ENCODE measurements at regions not wholly inside any gene's neighbourhood (a gene's known extent, or its start where the extent isn't known, plus 50 kb on each side); places are given as distances from the start of the nearest gene placed in this dataset.

DNA sequence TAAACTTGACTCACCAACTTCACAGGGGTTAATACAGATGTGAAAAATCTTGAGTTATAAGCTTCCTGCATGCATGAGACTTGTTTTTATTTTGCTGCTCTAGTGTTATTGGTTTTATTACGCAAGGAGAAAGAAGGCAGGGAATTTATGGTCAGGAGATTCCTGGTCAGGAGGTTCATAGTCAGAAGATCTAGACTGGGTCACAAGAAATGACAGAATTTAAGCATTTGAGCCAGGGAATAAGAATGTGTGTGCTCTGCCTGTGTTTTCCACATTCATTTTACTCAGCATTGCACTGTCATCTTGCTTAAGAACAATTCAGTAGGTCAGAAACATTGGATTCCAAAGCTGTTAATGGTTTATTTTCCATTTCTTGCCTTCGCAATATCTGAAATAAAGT, 2522.1 kb downstream of the ARAP2 start:
- no peaks in the 10 kb centered on the region for H3K36me3 Mint-ChIP-seq
- H3K4me1 Mint-ChIP-seq (ENCODE audit: unreplicated experiment), result no peaks in the 10 kb centered on the region
- TF ChIP-seq, protein P1, sequence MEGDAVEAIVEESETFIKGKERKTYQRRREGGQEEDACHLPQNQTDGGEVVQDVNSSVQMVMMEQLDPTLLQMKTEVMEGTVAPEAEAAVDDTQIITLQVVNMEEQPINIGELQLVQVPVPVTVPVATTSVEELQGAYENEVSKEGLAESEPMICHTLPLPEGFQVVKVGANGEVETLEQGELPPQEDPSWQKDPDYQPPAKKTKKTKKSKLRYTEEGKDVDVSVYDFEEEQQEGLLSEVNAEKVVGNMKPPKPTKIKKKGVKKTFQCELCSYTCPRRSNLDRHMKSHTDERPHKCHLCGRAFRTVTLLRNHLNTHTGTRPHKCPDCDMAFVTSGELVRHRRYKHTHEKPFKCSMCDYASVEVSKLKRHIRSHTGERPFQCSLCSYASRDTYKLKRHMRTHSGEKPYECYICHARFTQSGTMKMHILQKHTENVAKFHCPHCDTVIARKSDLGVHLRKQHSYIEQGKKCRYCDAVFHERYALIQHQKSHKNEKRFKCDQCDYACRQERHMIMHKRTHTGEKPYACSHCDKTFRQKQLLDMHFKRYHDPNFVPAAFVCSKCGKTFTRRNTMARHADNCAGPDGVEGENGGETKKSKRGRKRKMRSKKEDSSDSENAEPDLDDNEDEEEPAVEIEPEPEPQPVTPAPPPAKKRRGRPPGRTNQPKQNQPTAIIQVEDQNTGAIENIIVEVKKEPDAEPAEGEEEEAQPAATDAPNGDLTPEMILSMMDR (conservative IDR thresholded peaks at IDR 0.05), result no peak
- H3K9me3 Mint-ChIP-seq, result no peaks in the 10 kb centered on the region
- no peak overlapping the region for H3K4me3 Mint-ChIP-seq
- no peak overlapping the region for H3K27ac Mint-ChIP-seq
- no peak for DNase-seq (ENCODE audit: extremely low spot score, unreplicated experiment)
- no peaks in the 10 kb centered on the region for H3K27me3 Mint-ChIP-seq

DNA sequence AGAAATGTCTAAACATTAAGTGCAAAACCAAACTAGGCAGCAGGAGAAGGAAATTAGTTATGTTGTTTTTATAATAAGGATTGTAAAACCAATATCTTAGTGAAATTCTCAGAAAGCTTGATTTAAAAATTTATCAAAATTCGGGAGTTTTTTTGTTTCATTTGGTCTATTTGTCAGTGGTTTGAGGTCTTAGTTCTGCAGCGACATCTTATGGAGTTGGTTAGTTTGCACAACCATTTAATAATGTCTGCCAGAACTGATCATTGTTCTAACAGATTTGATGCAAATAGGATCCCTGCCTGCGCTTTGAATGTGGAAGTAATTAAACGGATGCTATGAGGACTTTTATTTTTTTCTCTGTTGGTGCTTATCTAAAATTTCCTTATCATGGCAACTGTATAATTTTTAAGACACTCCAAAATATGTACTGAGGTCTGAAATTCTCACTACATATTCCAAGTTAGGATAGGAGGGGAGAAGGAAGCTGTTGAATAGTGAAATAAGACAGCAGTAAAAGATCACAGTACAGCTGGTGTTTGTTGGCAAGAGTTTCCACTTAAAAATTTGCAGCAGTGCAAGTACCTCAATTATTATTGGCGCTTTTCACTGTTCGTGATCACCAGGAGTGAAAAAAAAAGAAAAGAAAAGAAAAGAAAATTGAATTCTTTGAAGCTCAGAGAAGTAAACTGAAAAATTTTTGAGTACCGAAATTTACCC, 2521.4 kb downstream of the ARAP2 start:
- DNase-seq (ENCODE audit: extremely low spot score, unreplicated experiment), result no peak
- Mint-ChIP-seq H3K36me3 (no peaks in the 10 kb centered on the region), H3K27ac (no peak overlapping the region), H3K4me1 (ENCODE audit: unreplicated experiment) (no peaks in the 10 kb centered on the region), H3K4me3 (no peak overlapping the region), H3K27me3 (no peaks in the 10 kb centered on the region), H3K9me3 (no peaks in the 10 kb centered on the region)
- TF ChIP-seq, protein P1 (conservative IDR thresholded peaks at IDR 0.05), result no peak

DNA sequence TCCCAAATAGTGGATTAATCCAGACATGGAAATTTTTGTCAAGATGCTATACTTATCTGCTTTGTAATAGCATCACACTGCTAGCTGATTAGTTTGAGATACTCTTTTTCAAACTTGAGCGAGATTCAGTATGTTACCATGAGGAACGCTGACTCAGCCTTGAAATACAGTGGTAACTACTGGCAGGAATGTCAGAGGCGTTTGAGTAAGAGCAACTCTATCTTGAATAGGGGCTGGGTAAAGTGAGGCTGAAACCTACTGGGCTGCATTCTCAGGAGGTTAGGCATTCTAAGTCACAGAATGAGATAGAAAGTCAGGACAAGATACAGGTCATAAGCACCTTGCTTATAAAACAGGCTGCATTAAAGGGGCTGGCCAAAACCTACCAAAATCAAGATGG, 2519.6 kb downstream of the ARAP2 start:
- Mint-ChIP-seq H3K27ac (no peak overlapping the region), H3K4me1 (ENCODE audit: unreplicated experiment) (no peaks in the 10 kb centered on the region), H3K4me3 (no peak overlapping the region), H3K27me3 (no peaks in the 10 kb centered on the region), H3K9me3 (no peaks in the 10 kb centered on the region), H3K36me3 (no peaks in the 10 kb centered on the region)
- TF ChIP-seq, protein P1 (conservative IDR thresholded peaks at IDR 0.05), result no peak
- no peak for DNase-seq (ENCODE audit: extremely low spot score, unreplicated experiment)

DNA sequence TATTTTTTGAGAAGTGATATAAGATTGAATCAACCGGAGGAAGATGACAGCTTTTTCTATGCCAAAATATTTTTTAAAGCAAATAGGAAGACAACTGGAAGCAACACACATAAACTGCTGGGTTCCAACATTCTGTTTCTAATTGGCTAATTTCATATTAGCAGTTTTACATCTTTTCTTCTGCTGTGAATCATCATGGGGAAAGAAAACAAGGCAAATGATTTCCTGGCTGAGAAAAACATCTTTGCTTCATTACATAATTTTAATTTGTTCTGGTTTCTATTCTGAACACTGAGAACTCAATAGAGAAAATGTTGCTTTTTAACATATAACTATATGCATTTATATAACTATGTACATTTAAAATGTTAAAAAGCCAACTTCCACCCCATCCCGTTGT, 2518.5 kb downstream of the ARAP2 start:
- TF ChIP-seq, protein P1 (conservative IDR thresholded peaks at IDR 0.05), result no peak
- DNase-seq (ENCODE audit: extremely low spot score, unreplicated experiment), result no peak
- Mint-ChIP-seq H3K9me3 (no peaks in the 10 kb centered on the region), H3K36me3 (no peaks in the 10 kb centered on the region), H3K4me1 (ENCODE audit: unreplicated experiment) (no peaks in the 10 kb centered on the region), H3K4me3 (no peak overlapping the region), H3K27ac (no peak overlapping the region), H3K27me3 (no peaks in the 10 kb centered on the region)

DNA sequence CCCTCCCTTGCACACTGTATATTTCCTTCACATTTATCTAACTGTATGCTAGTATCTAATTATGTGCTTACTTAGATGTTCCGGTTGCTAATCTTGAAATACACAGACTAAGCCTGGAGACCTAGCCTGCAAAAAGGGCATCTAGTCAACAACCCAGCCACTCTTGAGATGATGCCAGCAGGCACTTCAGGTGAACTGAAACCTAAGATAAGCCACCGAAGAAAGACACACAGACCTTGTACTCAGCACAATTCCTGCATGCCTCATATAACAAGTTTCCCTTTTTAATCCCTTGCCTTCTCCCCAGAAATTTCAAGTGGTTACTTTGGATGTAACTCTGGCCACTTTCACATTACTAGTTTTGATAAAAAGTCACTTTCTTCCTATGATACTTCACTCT, 2506.6 kb downstream of the ARAP2 start:
- H3K9me3 Mint-ChIP-seq, result no peaks in the 10 kb centered on the region
- H3K4me1 Mint-ChIP-seq (ENCODE audit: unreplicated experiment), result no peaks in the 10 kb centered on the region
- no peak overlapping the region for H3K4me3 Mint-ChIP-seq
- TF ChIP-seq, protein P1 (conservative IDR thresholded peaks at IDR 0.05), result no peak
- no peaks in the 10 kb centered on the region for H3K36me3 Mint-ChIP-seq
- no peak overlapping the region for H3K27ac Mint-ChIP-seq
- no peaks in the 10 kb centered on the region for H3K27me3 Mint-ChIP-seq
- DNase-seq (ENCODE audit: extremely low spot score, unreplicated experiment), result no peak

Data from type B pancreatic cell (in vitro differentiated cells).